ENCODE measurements at regions not wholly inside any gene's neighbourhood (a gene's known extent, or its start where the extent isn't known, plus 50 kb on each side); places are given as distances from the start of the nearest gene placed in this dataset.
"Not testable (repeated sequence)": the region's sequence is repeated elsewhere in the genome, so short reads cannot be mapped to it uniquely, and the experiment has no call there.

DNA sequence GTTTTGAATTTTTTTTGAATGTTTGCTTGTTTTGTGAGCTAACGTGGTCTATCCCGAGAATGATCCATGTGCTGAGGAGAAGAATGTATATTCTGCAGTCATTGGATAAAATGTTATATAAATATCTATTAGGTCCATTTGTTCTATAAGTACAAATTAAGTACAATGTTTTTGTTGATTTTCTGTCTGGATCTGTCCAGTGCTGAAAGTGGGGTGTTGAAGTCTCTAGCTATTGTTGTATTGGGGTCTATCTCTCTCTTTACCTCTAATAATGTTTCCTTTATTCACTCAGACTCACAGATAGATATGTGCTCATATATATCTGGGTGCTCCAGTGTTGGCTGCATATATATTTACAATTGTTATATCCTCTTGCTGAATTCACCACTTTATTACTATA lies 144.8 kb upstream of the SETMAR start:
- Histone ChIP-seq H3K9me3 (ENCODE audit: control insufficient read depth in 1 of 2, low read length in 2 of 2) (no peaks in the 10 kb centered on the region), H3K27me3 (ENCODE audit: control insufficient read depth in 1 of 2, insufficient read depth in 2 of 2, low read length in 2 of 2) (no peaks in the 10 kb centered on the region), H3K27ac (ENCODE audit: low read depth, low read length) (no peak overlapping the region), H3K9ac (ENCODE audit: low read depth in 1 of 2, low read length in 2 of 2) (no peak overlapping the region), H3K36me3 (ENCODE audit: control insufficient read depth in 1 of 2, insufficient read depth in 2 of 2, low read length in 2 of 2) (no peaks in the 10 kb centered on the region), H3K4me1 (ENCODE audit: control insufficient read depth in 1 of 2, insufficient read depth in 2 of 2, low read length in 2 of 2) (peaks cover 0 to 5% of the 10 kb centered on the region in 2 donors), H3K4me3 (ENCODE audit: low read depth in 1 of 2, low read length in 2 of 2) (no peak overlapping the region)

DNA sequence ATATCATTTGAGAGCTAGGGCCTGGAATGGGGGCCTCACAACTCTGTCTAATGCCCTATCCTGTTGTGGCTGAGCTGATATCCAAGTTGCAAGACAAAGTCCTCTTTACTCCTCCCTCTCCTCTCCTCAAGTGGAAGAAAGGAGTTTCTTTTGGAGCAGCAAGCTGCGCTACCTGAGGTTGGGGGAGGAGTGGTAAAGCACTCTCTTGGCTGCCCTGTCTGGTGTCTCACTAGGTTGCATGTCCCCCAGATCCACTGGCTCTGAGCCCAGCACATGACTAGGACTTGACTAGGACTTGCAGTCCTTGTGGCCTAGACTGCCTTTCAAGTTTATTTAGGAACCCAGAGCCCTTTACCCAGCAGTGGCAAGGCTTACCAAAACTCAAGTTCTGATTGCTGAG lies 141.1 kb upstream of the SETMAR start:
- no peak overlapping the region for H3K9ac ChIP-seq (ENCODE audit: low read depth in 1 of 2, low read length in 2 of 2)
- H3K4me1 ChIP-seq (ENCODE audit: control insufficient read depth in 1 of 2, insufficient read depth in 2 of 2, low read length in 2 of 2), result peaks cover 0 to 5% of the 10 kb centered on the region in 2 donors
- no peaks in the 10 kb centered on the region for H3K36me3 ChIP-seq (ENCODE audit: control insufficient read depth in 1 of 2, insufficient read depth in 2 of 2, low read length in 2 of 2)
- no peak overlapping the region for H3K4me3 ChIP-seq (ENCODE audit: low read depth in 1 of 2, low read length in 2 of 2)
- H3K27ac ChIP-seq (ENCODE audit: low read depth, low read length), result no peak overlapping the region
- no peaks in the 10 kb centered on the region for H3K27me3 ChIP-seq (ENCODE audit: control insufficient read depth in 1 of 2, insufficient read depth in 2 of 2, low read length in 2 of 2)
- H3K9me3 ChIP-seq (ENCODE audit: control insufficient read depth in 1 of 2, low read length in 2 of 2), result no peaks in the 10 kb centered on the region

DNA sequence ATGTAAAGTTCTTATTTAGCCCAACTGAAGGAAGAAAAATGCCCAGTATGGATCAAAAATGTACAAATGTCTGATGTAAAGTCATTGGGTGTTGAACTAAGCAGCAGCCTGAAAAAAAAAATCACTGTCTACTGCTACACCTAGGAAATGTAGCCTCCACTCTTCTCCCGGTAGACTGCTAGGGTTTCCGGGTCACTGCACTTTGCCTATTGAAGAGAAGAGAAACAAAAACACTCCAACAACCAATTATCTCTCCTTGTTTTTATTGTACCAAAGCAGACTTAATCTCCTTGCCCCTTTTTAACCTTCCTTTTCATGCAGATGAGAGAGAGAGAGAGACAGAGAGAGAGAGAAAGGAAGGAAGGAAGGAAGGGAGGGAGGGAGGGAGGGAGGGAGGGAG lies 140.2 kb upstream of the SETMAR start:
- Histone ChIP-seq H3K36me3 (ENCODE audit: control insufficient read depth in 1 of 2, insufficient read depth in 2 of 2, low read length in 2 of 2) (no peaks in the 10 kb centered on the region), H3K27ac (ENCODE audit: low read depth, low read length) (no peak overlapping the region), H3K9me3 (ENCODE audit: control insufficient read depth in 1 of 2, low read length in 2 of 2) (no peaks in the 10 kb centered on the region), H3K4me3 (ENCODE audit: low read depth in 1 of 2, low read length in 2 of 2) (no peak overlapping the region), H3K27me3 (ENCODE audit: control insufficient read depth in 1 of 2, insufficient read depth in 2 of 2, low read length in 2 of 2) (no peaks in the 10 kb centered on the region), H3K4me1 (ENCODE audit: control insufficient read depth in 1 of 2, insufficient read depth in 2 of 2, low read length in 2 of 2) (peaks cover 0 to 5% of the 10 kb centered on the region in 2 donors), H3K9ac (ENCODE audit: low read depth in 1 of 2, low read length in 2 of 2) (no peak overlapping the region)

DNA sequence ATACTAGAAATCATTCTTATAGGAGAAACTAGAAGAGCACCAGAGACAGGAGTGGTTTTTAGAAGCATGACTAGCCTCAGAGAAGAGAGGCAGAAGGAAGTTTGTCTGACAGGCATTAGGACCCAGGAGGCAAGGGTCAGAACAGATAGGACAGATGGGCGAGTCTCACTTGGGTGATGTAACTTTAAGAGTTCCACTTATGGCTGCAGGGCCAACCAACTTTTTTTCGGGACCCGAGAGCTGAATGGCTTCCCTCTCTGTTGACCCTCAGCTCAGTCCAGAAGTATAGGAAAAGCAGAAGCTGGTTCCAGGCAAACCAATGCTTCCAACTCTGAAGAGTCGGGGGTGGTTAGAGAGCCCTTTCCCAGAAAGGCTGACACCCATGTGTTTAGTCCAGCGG lies 136.6 kb upstream of the SETMAR start:
- no peak overlapping the region for H3K4me3 ChIP-seq (ENCODE audit: low read depth in 1 of 2, low read length in 2 of 2)
- H3K27ac ChIP-seq (ENCODE audit: low read depth, low read length), result no peak overlapping the region
- no peaks in the 10 kb centered on the region for H3K36me3 ChIP-seq (ENCODE audit: control insufficient read depth in 1 of 2, insufficient read depth in 2 of 2, low read length in 2 of 2)
- H3K9me3 ChIP-seq (ENCODE audit: control insufficient read depth in 1 of 2, low read length in 2 of 2), result no peaks in the 10 kb centered on the region
- peaks cover 0 to 3% of the 10 kb centered on the region in 2 donors for H3K4me1 ChIP-seq (ENCODE audit: control insufficient read depth in 1 of 2, insufficient read depth in 2 of 2, low read length in 2 of 2)
- H3K9ac ChIP-seq (ENCODE audit: low read depth in 1 of 2, low read length in 2 of 2), result no peak overlapping the region
- H3K27me3 ChIP-seq (ENCODE audit: control insufficient read depth in 1 of 2, insufficient read depth in 2 of 2, low read length in 2 of 2), result no peaks in the 10 kb centered on the region

DNA sequence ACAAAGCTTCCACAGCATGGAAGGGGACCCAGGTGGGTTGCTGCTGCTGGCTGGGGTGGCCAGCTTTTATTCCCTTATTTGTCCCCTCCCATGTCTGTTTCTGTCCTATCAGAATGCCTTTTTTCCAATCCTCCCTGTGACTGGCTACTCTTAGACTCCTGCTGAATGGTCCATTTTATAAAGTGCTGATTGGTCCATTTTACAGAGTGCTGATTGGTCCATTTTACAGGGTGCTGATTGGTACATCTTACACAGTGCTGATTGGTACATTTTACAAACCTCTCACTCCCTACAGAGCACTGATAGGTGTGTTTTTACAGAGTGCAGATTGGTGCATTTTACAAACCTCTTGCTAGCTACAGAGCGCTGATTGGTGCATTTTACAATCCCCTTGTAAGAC lies 135.9 kb upstream of the SETMAR start:
- not testable (repeated sequence) for H3K36me3 ChIP-seq (ENCODE audit: control insufficient read depth in 1 of 2, insufficient read depth in 2 of 2, low read length in 2 of 2); H3K9ac ChIP-seq (ENCODE audit: low read depth in 1 of 2, low read length in 2 of 2); H3K4me1 ChIP-seq (ENCODE audit: control insufficient read depth in 1 of 2, insufficient read depth in 2 of 2, low read length in 2 of 2); H3K27me3 ChIP-seq (ENCODE audit: control insufficient read depth in 1 of 2, insufficient read depth in 2 of 2, low read length in 2 of 2); H3K4me3 ChIP-seq (ENCODE audit: low read depth in 1 of 2, low read length in 2 of 2); H3K9me3 ChIP-seq (ENCODE audit: control insufficient read depth in 1 of 2, low read length in 2 of 2); H3K27ac ChIP-seq (ENCODE audit: low read depth, low read length)

DNA sequence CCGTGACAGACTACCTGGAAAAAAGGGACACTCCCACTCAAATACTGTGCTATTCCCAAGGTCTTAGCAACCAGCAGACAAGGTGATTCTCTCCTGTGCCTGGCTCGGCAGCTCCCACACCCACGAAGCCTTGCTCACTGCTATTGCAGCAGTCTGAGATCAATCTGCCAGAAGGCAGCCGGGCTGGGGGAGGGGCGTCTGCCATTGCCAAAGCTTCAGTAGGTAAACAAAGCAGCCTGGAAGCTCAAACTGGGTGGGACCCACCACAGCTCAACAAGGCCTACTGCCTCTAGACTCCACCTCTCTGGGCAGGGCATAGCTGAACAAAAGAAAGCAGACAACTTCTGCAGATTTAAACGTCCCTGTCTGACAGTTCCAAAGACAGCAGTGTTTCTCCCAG lies 128.4 kb upstream of the SETMAR start:
- H3K4me3 ChIP-seq (ENCODE audit: low read depth in 1 of 2, low read length in 2 of 2), result no peak overlapping the region
- H3K27me3 ChIP-seq (ENCODE audit: control insufficient read depth in 1 of 2, insufficient read depth in 2 of 2, low read length in 2 of 2), result no peaks in the 10 kb centered on the region
- no peaks in the 10 kb centered on the region for H3K36me3 ChIP-seq (ENCODE audit: control insufficient read depth in 1 of 2, insufficient read depth in 2 of 2, low read length in 2 of 2)
- H3K27ac ChIP-seq (ENCODE audit: low read depth, low read length), result no peak overlapping the region
- H3K9me3 ChIP-seq (ENCODE audit: control insufficient read depth in 1 of 2, low read length in 2 of 2), result no peaks in the 10 kb centered on the region
- H3K9ac ChIP-seq (ENCODE audit: low read depth in 1 of 2, low read length in 2 of 2), result no peak overlapping the region
- no peaks in the 10 kb centered on the region for H3K4me1 ChIP-seq (ENCODE audit: control insufficient read depth in 1 of 2, insufficient read depth in 2 of 2, low read length in 2 of 2)

DNA sequence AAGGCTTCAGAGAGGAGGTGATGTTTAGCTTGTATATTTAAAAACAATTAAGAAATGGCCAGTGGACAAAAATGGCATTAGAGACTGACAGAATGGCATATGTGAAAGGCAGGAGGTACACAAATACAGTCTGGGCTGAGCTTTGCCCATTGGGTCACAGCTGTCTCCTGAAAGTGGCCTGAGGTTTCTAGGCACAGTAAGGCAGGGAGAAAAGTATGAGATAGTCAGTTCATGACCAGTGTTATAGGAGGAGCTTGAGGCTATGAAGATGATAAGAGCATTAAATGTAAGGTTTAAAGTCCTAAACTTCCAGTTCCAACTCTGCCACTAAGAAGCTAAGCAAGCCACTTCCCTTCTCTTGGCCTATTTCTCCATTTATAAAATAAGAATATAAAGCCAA lies 111.2 kb upstream of the SETMAR start:
- no peak overlapping the region for H3K9ac ChIP-seq (ENCODE audit: low read depth in 1 of 2, low read length in 2 of 2)

DNA sequence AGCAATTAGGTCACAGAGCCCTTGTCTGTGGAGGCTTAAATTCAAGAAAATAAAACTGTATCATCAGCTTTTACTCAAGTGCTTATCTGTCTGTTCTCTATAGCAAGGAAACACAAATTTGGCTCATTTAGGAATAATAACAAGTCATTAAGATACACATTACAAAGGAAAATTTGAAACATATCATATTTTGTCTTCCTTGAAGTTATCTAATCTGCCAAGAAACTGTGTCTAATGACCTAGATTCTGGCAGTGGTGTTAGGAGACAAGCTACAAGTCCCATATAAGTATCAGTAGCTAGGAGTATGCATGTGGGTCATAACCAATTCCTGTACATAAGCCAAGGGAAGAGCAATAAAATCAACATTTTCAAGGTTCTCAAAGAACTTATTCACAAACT lies 108.2 kb upstream of the SETMAR start:
- H3K4me1 ChIP-seq (ENCODE audit: control insufficient read depth in 1 of 2, insufficient read depth in 2 of 2, low read length in 2 of 2), result no peaks in the 10 kb centered on the region
- no peak overlapping the region for H3K9ac ChIP-seq (ENCODE audit: low read depth in 1 of 2, low read length in 2 of 2)
- no peak overlapping the region for H3K27ac ChIP-seq (ENCODE audit: low read depth, low read length)
- no peaks in the 10 kb centered on the region for H3K36me3 ChIP-seq (ENCODE audit: control insufficient read depth in 1 of 2, insufficient read depth in 2 of 2, low read length in 2 of 2)
- H3K27me3 ChIP-seq (ENCODE audit: control insufficient read depth in 1 of 2, insufficient read depth in 2 of 2, low read length in 2 of 2), result no peaks in the 10 kb centered on the region
- no peak overlapping the region for H3K4me3 ChIP-seq (ENCODE audit: low read depth in 1 of 2, low read length in 2 of 2)
- H3K9me3 ChIP-seq (ENCODE audit: control insufficient read depth in 1 of 2, low read length in 2 of 2), result no peaks in the 10 kb centered on the region

More for the DNA sequence above, 111.2 kb upstream of the SETMAR start:
- no peak overlapping the region for H3K4me3 ChIP-seq (ENCODE audit: low read depth in 1 of 2, low read length in 2 of 2)
- no peaks in the 10 kb centered on the region for H3K9me3 ChIP-seq (ENCODE audit: control insufficient read depth in 1 of 2, low read length in 2 of 2)
- no peaks in the 10 kb centered on the region for H3K27me3 ChIP-seq (ENCODE audit: control insufficient read depth in 1 of 2, insufficient read depth in 2 of 2, low read length in 2 of 2)
- no peaks in the 10 kb centered on the region for H3K36me3 ChIP-seq (ENCODE audit: control insufficient read depth in 1 of 2, insufficient read depth in 2 of 2, low read length in 2 of 2)
- no peaks in the 10 kb centered on the region for H3K4me1 ChIP-seq (ENCODE audit: control insufficient read depth in 1 of 2, insufficient read depth in 2 of 2, low read length in 2 of 2)
- H3K27ac ChIP-seq (ENCODE audit: low read depth, low read length), result no peak overlapping the region

DNA sequence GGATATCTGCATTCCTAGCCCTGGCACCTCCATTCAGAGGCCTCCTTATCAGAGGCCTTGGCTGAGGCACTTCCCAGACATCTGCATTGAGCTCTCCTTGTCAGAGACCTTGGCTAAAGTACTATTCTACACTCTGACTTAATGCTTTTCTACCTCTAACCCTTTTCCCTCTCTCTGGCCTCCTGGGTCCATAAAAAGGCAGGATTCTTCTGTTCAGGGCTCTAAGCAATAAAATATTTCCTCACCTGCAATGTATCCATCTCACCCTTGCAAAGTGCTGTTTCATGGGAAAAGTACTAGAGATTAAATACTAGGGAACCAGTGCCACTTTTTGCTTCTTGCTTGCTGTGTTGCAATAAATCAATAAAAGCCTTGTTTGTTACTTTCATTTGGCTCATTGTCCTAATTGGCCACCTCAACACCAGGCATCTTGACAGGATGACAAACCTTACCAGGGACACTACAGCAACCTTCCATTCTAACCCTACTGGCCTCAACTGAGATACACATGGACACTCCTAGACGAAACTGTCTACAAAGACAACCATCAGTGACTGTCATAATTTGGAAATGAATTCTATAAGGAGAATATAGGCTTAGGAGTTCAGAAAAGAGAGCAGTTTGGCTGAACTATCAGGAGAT lies 106.5 kb upstream of the SETMAR start:
- Histone ChIP-seq H3K27ac (ENCODE audit: low read depth, low read length) (no peak overlapping the region), H3K27me3 (ENCODE audit: control insufficient read depth in 1 of 2, insufficient read depth in 2 of 2, low read length in 2 of 2) (no peaks in the 10 kb centered on the region), H3K4me3 (ENCODE audit: low read depth in 1 of 2, low read length in 2 of 2) (no peak overlapping the region), H3K9ac (ENCODE audit: low read depth in 1 of 2, low read length in 2 of 2) (no peak overlapping the region), H3K36me3 (ENCODE audit: control insufficient read depth in 1 of 2, insufficient read depth in 2 of 2, low read length in 2 of 2) (no peaks in the 10 kb centered on the region), H3K9me3 (ENCODE audit: control insufficient read depth in 1 of 2, low read length in 2 of 2) (no peaks in the 10 kb centered on the region), H3K4me1 (ENCODE audit: control insufficient read depth in 1 of 2, insufficient read depth in 2 of 2, low read length in 2 of 2) (no peaks in the 10 kb centered on the region)

DNA sequence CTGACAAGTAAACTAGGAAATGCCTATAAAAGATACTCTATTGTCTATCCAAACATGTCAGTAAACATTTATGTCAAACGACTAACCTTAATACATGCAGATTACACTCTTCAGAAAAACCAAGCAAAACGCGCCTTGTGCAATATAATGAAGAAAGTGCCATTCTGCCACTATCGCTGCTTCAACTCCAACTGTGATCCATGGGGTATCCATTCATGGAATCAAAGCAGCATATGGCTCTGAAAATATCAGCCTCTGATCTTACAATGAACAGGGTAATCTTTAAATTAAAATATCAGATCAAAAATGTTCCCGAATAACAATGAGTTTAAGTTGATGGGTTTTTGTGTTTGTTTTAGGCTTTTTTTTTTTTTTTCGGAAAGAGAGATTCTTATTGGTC lies 105.5 kb upstream of the SETMAR start:
- Histone ChIP-seq H3K27ac (ENCODE audit: low read depth, low read length) (no peak overlapping the region), H3K4me1 (ENCODE audit: control insufficient read depth in 1 of 2, insufficient read depth in 2 of 2, low read length in 2 of 2) (no peaks in the 10 kb centered on the region), H3K36me3 (ENCODE audit: control insufficient read depth in 1 of 2, insufficient read depth in 2 of 2, low read length in 2 of 2) (no peaks in the 10 kb centered on the region), H3K4me3 (ENCODE audit: low read depth in 1 of 2, low read length in 2 of 2) (no peak overlapping the region), H3K9ac (ENCODE audit: low read depth in 1 of 2, low read length in 2 of 2) (no peak overlapping the region), H3K9me3 (ENCODE audit: control insufficient read depth in 1 of 2, low read length in 2 of 2) (no peaks in the 10 kb centered on the region), H3K27me3 (ENCODE audit: control insufficient read depth in 1 of 2, insufficient read depth in 2 of 2, low read length in 2 of 2) (no peaks in the 10 kb centered on the region)

DNA sequence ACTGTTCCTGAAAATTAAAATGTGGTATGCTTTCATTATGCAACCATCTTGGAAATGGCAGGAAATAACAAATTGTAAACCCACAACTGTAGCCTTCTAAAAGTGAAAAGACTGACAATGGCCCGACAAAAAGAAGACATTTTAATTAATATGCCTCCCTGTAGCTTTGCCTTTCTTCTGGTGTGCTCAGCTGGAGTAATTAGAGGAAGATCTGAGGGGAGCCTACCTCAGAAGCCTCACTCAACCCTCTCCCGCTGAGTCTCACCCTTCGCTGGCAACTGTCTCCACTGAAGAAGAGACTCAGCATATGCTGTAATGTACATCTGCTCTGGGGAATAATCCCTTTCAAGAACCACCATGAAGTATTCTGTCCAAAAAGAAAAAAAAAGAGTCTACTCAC lies 104.7 kb upstream of the SETMAR start:
- H3K36me3 ChIP-seq (ENCODE audit: control insufficient read depth in 1 of 2, insufficient read depth in 2 of 2, low read length in 2 of 2), result no peaks in the 10 kb centered on the region
- H3K4me1 ChIP-seq (ENCODE audit: control insufficient read depth in 1 of 2, insufficient read depth in 2 of 2, low read length in 2 of 2), result no peaks in the 10 kb centered on the region
- no peak overlapping the region for H3K9ac ChIP-seq (ENCODE audit: low read depth in 1 of 2, low read length in 2 of 2)
- no peak overlapping the region for H3K4me3 ChIP-seq (ENCODE audit: low read depth in 1 of 2, low read length in 2 of 2)
- H3K27ac ChIP-seq (ENCODE audit: low read depth, low read length), result no peak overlapping the region
- H3K27me3 ChIP-seq (ENCODE audit: control insufficient read depth in 1 of 2, insufficient read depth in 2 of 2, low read length in 2 of 2), result no peaks in the 10 kb centered on the region
- no peaks in the 10 kb centered on the region for H3K9me3 ChIP-seq (ENCODE audit: control insufficient read depth in 1 of 2, low read length in 2 of 2)

All from duodenal mucosa (tissue), 2 donors.